NK-92 treated with Interleukin-12 subunit alpha and Interleukin-12 subunit beta, amount 100 ng/mL, for 24 hours (cell line): ENCODE measurements at regions not wholly inside any gene's neighbourhood (a gene's known extent, or its start where the extent isn't known, plus 50 kb on each side); places are given as distances from the start of the nearest gene placed in this dataset.
"Not testable (repeated sequence)": the region's sequence is repeated elsewhere in the genome, so short reads cannot be mapped to it uniquely, and the experiment has no call there.

Experiments used
- DNase-seq: peaks from one replicate; lab custom pipeline; 2025; lab: John Stamatoyannopoulos, UW

- no peak for DNase-seq
Measured at GRCh38 chr10:124242791-124243190, 149.4 kb upstream of the CHST15 start.

GRCh38 chr10:124242365-124242764 lies 149.0 kb upstream of the CHST15 start:
- no peak for DNase-seq

GRCh38 chr10:124241510-124241909 lies 148.1 kb upstream of the CHST15 start:
- not testable (repeated sequence) for DNase-seq

GRCh38 chr10:124240839-124241291 lies 147.5 kb upstream of the CHST15 start:
- no peak for DNase-seq

- no peak for DNase-seq
Measured at GRCh38 chr10:124239696-124240095, 146.3 kb upstream of the CHST15 start.

- DNase-seq, result no peak
Measured at GRCh38 chr10:124239134-124239533, 145.7 kb upstream of the CHST15 start.

GRCh38 chr10:124238367-124238766 lies 145.0 kb upstream of the CHST15 start:
- DNase-seq, result no peak

- no peak for DNase-seq
Measured at GRCh38 chr10:124237282-124237961, 144.0 kb upstream of the CHST15 start.

- no peak for DNase-seq
Measured at GRCh38 chr10:124236816-124237215, 143.4 kb upstream of the CHST15 start.

- DNase-seq, result no peak
Measured at GRCh38 chr10:124236136-124236535, 142.7 kb upstream of the CHST15 start.

GRCh38 chr10:124235232-124235631 lies 141.8 kb upstream of the CHST15 start:
- no peak for DNase-seq

- no peak for DNase-seq
Measured at GRCh38 chr10:124233546-124234138, 140.2 kb upstream of the CHST15 start.

- DNase-seq, result no peak
Measured at GRCh38 chr10:124232686-124233545, 139.5 kb upstream of the CHST15 start.

- DNase-seq, result no peak
Measured at GRCh38 chr10:124231168-124232155, 138.1 kb upstream of the CHST15 start.

- DNase-seq, result no peak
Measured at GRCh38 chr10:124230635-124231167, 137.3 kb upstream of the CHST15 start.

- no peak for DNase-seq
Measured at GRCh38 chr10:124229989-124230634, 136.7 kb upstream of the CHST15 start.

- DNase-seq, result no peak
Measured at GRCh38 chr10:124229201-124229988, 136.0 kb upstream of the CHST15 start.

- DNase-seq, result no peak
Measured at GRCh38 chr10:124228471-124228870, 135.1 kb upstream of the CHST15 start.

- no peak for DNase-seq
Measured at GRCh38 chr10:124227988-124228387, 134.6 kb upstream of the CHST15 start.
